ENCODE measurements at regions not wholly inside any gene's neighbourhood (a gene's known extent, or its start where the extent isn't known, plus 50 kb on each side); places are given as distances from the start of the nearest gene placed in this dataset.

GRCh38 chr7:132019703-132020102, 463.3 kb upstream of the PODXL start:
- no peak for DNase-seq (ENCODE audit: low spot score)
- Mint-ChIP-seq H3K9me3 (peaks cover 13% of the 10 kb centered on the region), H3K27me3 (ENCODE audit: low read depth) (no peaks in the 10 kb centered on the region; the same call in none of the 2 replicates), H3K27ac (no peak overlapping the region), H3K36me3 (peaks cover 8% of the 10 kb centered on the region), H3K4me1 (no peaks in the 10 kb centered on the region), H3K4me3 (no peak overlapping the region)
- no peak for ATAC-seq
- no peak for TF ChIP-seq AR (CRISPR knock-in tag; IDR thresholded peaks at IDR 0.05)
- TF ChIP-seq TEAD4 (CRISPR knock-in tag; IDR thresholded peaks at IDR 0.05): no peak
- no peak for TF ChIP-seq RELA (CRISPR knock-in tag; IDR thresholded peaks at IDR 0.05; ENCODE audit: borderline replicate concordance)
- no peak for TF ChIP-seq ZNF263 (CRISPR knock-in tag; IDR thresholded peaks at IDR 0.05; ENCODE audit: low read depth)
- TF ChIP-seq SP1 (CRISPR knock-in tag; conservative IDR thresholded peaks at IDR 0.05): no peak
- TF ChIP-seq HMGXB4 (CRISPR knock-in tag; IDR thresholded peaks at IDR 0.05): no peak
- no peak for TF ChIP-seq GRHL2 (CRISPR knock-in tag; IDR thresholded peaks at IDR 0.05; ENCODE audit: insufficient replicate concordance, severe bottlenecking)
- CTCF ChIA-PET: no interaction called here
- POLR2A ChIA-PET: no interaction called here

GRCh38 chr7:132009778-132010177, 453.4 kb upstream of the PODXL start:
- H3K36me3 Mint-ChIP-seq: peaks cover 11% of the 10 kb centered on the region
- H3K4me1 Mint-ChIP-seq: no peaks in the 10 kb centered on the region
- POLR2A ChIA-PET: no interaction called here
- H3K27me3 Mint-ChIP-seq (ENCODE audit: low read depth): peaks cover 5% of the 10 kb centered on the region; the same call in 1 of the 2 replicates
- CTCF ChIA-PET: interaction anchor here (0.8 kb wide), 1 partner anchor 242 kb away, joined by 6 read pairs; no protein-coding TSS in a partner anchor
- no peak overlapping the region for H3K27ac Mint-ChIP-seq
- no peak overlapping the region for H3K4me3 Mint-ChIP-seq
- peaks cover 44% of the 10 kb centered on the region for H3K9me3 Mint-ChIP-seq
- DNase-seq (ENCODE audit: low spot score) (no peak), ATAC-seq (no peak)
- TF ChIP-seq ZNF423 (CRISPR knock-in tag; IDR thresholded peaks at IDR 0.05) (no peak), ATF3 (CRISPR knock-in tag; conservative IDR thresholded peaks at IDR 0.05) (no peak)

- ChIA-PET CTCF (interaction anchor here (0.6 to 1.6 kb wide), 17 partner anchors 9 to 576 kb away, joined by 3 to 10 read pairs (median 3); no protein-coding TSS in a partner anchor), POLR2A (no interaction called here)
- Mint-ChIP-seq H3K27ac (no peak overlapping the region), H3K36me3 (no peaks in the 10 kb centered on the region), H3K27me3 (ENCODE audit: low read depth) (peaks cover 3% of the 10 kb centered on the region; the same call in 1 of the 2 replicates), H3K4me3 (no peak overlapping the region), H3K4me1 (no peaks in the 10 kb centered on the region), H3K9me3 (peaks cover 13% of the 10 kb centered on the region)
- no peak for DNase-seq (ENCODE audit: low spot score)
- peak; percentile 53 for ATAC-seq
- TF ChIP-seq SMAD3 (CRISPR knock-in tag; IDR thresholded peaks at IDR 0.05; ENCODE audit: borderline replicate concordance) (no peak), JUN (CRISPR knock-in tag; IDR thresholded peaks at IDR 0.05) (no peak), NFATC4 (CRISPR knock-in tag; IDR thresholded peaks at IDR 0.05) (no peak), ZNF425 (CRISPR knock-in tag; conservative IDR thresholded peaks at IDR 0.05) (no peak), GRHL2 (CRISPR knock-in tag; IDR thresholded peaks at IDR 0.05; ENCODE audit: insufficient replicate concordance, severe bottlenecking) (no peak), FOXP4 (CRISPR knock-in tag; IDR thresholded peaks at IDR 0.05) (no peak), ATF6 (CRISPR knock-in tag; IDR thresholded peaks at IDR 0.05) (no peak), E2F1 (CRISPR knock-in tag; IDR thresholded peaks at IDR 0.05) (no peak)
Measured at GRCh38 chr7:132004529-132004928, 448.1 kb upstream of the PODXL start.
